Glomerular visceral epithelial cell (primary cell): ENCODE measurements at regions not wholly inside any gene's neighbourhood (a gene's known extent, or its start where the extent isn't known, plus 50 kb on each side); places are given as distances from the start of the nearest gene placed in this dataset.

Experiments
- DNase-seq: peaks from one replicate; pipeline ENCODE4 v3.0.0-alpha.2; 2016; ENCODE audit errors: extremely low spot score

DNA sequence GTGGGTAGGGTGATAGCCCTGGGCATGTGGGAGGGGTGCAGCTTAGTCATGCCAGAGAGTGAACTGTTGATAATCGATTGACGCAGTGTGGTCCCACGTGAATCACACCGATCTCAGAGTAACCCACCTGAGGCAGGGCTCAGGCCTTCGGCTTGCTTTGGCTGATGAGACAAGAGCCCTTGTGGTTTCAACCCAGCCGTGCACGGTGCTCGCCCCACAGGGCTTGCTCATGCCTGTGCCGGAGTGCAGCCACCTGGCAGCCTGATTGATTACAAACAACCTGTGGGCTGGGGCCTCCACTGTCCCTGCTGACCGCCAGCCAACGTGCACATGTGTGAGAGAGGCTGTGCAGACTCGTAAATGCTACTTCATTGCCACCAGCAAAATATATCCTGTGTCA, 144.9 kb upstream of the ADARB2 start:
- DNase-seq: no peak

DNA sequence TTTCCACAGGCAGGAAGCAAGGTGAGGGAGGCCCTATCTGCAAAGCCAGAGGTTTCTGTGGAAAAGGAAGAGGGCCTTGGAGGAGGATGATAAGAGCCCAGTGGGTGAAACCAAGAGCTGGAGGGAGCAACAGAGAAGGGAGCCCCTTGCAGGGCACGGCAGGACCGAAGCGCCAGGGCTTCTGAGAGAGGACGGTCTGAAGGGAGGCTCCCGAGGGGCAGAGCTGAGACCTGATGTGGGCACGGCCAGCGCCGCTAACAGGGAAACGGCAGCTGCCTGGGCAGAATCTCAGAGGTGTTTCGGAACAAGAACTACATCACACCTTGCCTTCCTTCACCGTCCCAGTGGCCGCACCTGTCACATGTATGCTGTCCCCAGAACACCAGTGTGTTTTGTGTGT, 144.3 kb upstream of the ADARB2 start:
- no peak for DNase-seq

DNA sequence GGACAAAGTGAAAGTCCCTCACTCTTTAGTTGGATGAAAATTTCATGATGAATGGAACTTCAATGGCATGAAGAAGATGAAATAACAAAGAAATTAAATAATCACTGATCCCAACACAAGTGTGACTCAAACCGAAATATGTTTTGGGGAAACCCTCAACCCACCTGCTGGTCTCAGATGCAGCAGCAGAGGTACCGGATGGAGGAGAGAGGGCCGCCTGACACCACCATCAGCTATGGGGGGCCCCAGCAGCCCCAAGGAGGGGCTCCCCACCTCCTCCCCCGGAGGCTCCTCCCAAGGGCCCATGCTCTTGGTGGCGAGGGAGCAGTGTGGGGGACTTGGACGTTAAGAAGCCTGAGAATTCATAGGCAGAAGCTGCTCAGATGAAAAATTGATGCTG, 137.2 kb upstream of the ADARB2 start:
- no peak for DNase-seq

DNA sequence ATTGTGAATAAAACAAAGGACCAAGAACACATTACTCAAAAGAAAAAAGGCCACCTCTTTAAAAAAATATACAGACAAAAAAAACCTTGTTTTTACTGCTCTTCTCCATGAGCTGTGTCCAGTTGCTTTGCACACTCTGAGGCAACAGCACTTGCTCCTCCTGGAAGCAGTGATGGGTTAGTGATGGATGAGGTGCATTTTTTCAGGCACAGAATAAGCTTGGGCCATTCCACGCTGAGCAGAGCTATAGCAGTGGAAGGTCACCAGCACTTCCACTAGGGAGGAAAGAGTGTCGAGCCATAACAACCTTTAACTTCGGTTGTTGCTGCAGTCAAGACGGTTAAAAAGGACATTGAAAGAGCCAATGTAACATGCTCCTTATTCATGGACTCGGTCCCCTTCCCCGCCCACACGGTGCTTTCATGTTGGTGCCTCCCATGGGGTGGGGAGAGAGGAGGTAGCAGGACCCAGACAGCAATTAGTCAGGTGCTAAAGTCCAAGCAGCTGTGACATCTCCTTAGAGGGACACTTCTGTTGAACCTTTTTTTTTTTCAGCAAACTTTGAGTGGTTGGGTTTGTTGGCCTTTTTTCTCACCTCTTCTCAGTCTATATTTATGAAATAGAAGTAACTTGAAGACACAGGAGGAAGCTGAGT, 136.5 kb upstream of the ADARB2 start:
- DNase-seq: no peak

DNA sequence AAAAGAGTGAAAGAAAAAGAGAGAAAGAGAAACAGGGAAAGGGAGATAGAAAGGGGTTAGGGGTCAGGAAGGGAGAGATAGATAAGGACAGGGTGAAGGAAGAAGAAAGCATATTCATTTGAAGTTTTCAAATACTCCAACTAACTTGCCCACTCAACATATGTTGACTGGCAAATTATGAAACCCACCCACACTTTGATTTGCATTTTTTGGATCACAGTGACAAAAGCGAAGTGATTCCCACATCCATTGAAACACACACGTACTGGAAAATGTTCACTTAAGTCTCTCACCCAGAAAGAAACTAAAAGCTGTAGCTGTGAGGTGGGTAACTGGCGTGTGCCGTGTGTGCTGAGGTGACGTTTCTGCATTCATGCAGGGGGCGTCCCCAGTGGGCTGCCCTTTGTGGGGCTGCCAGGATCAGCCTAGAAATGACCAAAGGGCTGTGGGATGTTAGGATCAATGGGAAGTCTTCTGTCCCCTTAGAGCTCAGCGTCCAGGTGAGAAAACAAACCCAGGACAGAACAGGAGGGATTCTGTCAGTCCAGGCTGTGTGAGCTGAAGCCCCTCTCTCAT, 134.9 kb upstream of the ADARB2 start:
- DNase-seq: no peak

DNA sequence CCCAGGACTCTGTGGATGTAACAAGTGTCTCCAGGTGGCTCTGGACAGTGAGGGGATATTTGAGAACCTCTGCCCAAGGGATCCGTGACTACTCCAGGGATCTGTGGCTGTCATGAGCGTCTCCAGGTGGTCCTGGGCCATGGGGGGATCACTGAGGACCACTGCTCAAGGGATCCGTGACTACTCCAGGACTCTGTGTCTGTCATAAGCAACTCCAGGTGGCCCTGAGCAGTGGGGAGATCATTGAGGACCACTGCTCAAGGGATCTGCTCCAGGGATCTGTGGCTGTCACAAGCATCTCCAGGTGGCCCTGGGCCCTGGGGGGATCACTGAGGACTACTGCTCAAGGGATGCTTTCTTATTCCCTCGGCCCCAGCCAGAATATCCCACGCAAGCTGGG, 133.2 kb upstream of the ADARB2 start:
- no peak for DNase-seq

DNA sequence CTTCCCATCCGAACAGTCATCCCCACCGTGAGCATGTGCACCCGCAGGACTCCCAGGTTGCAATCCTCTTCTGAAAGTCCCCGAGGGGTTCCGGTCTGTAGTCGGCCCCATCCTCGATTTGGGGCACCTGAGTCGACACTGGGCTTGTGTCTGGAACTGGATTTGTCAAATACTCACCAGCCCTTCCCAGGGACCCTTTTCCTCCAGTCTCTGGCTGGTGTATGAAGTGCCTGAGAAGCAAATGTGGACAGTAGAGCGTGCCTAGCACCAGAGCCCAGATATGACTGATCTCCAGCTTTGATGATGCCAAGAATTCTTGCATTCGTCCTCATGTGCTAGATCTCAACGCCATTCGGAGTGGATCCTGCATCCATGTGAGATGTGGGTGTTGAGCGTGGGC, 132.5 kb upstream of the ADARB2 start:
- DNase-seq: no peak

DNA sequence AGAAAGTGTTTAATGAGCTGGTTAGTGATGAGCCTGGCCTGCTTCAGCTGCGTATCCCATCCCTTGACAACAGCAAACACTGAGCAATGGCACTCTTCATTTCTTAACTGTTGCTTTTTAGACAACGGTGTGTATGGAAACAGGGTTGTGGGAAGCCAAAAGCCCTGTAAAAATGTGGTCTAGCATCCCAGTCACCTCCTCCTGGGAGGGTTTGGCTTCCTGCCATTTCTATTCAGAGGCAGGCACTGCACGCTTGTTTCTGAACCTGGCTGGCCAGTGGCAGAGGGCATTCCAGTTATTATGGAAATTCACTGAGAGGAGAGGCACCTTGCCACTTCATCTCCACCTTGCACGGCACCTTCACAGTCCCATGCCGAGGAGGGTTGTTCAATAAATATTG, 123.0 kb upstream of the ADARB2 start:
- no peak for DNase-seq

DNA sequence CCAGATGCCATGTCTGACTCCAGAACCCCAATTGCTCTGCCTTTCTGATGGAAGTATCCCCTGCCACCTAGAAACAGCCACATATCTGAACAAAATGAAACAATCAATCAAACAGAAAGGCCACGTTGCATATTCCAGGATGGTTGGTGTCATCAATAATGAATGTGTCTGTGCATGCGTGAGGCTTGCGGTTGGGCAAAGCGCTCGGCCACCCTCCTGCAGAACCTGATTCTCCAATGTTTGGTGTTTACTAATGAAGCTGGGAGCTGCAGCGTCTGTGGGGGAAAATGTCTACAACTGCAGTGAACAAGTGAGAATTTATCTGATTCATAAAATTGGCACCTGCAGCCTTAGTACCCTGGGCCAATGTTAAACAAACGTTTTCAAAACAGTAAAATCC, 121.2 kb upstream of the ADARB2 start:
- DNase-seq: no peak

DNA sequence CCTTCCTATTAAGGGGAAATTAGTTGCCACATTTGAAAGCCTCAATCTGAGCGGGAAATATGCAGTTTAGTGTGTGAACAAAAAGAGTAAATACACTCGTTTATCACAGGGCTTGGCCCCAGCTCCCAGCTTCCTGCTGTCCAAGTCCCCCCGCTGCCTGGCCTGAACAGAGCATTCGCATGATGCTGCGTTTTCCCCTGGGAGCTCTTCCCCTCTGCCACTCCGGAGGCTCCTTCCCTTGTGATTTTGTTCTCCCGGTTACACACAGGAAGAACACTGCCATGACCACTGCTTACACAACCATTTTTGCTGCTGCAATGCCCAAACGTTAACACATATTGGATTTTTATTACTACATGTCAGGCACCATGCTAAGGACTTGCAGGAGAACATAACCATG, 120.7 kb upstream of the ADARB2 start:
- DNase-seq: no peak

DNA sequence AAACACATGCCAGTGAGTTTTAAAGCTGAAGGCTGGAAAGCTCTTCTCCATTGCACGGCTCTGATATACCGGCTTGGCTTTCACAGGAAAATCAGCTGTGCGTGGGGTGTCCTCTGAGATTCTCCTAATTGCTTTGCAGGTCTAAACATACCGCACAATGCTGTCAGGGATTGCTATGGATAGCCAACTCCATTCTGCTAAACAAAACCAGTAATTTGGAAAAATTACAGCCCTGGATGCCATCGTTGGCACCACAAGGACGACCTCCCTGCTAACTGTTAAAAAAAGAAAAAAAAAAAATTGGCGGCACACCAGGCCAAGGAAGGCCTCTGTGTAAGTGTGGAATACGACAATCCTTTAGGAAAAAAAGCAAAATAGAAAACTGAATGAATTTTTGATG, 118.6 kb upstream of the ADARB2 start:
- no peak for DNase-seq

DNA sequence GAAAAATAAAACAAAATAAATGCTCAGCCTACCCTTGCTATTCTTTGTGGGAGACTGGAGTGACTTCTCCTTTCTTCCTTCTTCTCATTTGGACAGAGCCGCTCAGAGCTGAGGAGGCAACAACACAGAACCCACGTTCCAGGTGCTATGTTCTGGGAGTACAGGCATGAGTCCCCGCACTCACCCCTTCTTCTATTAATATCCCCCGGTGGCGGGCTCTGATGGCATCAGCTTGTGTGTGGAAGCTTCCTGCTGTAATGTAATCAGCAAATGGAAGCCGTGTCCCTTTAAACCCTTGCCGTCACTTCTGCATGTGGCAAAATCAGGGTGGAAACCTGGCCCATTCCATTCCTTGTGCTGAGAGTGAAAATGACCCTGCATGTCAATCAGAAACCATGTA, 116.9 kb upstream of the ADARB2 start:
- DNase-seq: no peak

DNA sequence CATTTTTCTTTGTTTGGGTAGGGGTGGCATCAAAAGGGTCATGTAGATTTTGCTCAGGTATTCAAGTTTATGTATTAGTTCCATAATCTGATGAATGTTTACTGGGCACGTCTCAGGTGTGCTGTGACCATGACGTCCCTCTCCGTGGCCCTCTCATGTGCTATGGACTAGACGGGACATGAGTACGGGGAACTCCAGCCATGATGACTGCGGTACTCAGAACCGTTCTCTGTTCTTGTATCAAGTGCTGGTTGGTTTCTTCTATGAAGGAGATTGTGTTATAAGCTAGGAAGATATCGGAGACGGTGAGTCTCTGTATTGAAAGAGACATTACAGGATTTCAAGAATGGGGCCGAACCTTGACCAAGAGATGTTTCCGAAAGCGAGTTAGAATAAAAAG, 116.5 kb upstream of the ADARB2 start:
- no peak for DNase-seq

DNA sequence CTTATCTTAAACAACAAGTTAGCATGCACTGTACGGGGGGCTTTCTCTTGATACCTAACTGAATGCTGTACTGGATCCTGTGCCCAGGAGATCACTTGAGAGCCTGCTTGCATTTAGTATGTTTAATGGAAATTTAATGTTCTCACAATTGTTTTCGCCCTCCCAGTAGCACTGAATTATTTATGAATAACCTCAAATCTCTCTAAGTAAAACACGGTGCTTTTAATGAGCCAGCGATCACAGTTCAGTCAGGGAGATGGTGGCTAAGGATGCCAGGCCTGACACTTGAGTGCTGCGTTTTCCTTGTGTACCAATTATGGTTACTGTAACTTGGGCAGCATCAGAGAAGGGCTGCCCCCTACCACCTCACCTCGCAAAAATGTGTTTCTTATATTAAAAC, 115.5 kb upstream of the ADARB2 start:
- DNase-seq: no peak

DNA sequence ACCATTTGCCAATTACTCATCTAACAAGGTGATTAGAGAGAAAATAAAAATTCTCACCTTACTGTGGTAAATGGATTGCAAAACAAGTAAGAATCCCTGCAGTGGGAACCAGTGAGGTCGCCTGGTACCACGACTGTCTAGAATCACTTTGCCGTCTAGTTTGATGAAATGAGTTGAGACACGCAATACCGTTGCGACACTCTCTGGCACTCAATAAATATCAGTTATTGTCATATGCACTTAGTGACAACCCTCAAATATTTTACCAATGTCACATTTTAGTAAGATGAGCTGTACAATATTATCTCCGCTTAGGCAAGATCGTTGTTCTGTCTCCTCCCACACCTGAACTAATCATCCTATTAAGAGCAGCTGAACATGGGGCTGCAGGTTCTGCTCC, 114.4 kb upstream of the ADARB2 start:
- no peak for DNase-seq

DNA sequence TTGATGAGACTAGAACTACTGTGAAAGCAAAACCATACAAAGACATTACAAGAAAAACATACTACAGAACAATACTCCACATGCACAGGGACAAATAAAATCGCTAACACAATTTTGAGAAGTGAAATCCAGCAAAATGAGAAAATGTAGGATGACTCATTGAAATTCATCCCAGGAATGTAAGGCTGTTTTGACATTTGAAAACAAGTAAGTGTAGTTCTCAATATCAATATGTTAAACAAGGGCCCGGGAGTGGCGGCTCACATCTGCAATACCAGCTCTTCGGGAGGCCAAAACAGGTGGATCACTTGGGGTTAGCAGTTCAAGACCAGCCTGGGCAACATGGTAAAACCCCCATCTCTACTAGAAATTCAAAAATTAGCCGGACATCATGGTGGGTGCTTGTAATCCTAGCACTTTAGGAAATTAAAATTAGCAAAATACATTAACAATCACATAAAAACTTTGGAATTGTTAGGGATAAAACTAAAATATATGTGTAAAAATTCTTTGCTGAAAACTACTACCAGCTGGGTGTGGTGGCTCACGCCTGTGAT, 113.7 kb upstream of the ADARB2 start:
- DNase-seq: no peak

DNA sequence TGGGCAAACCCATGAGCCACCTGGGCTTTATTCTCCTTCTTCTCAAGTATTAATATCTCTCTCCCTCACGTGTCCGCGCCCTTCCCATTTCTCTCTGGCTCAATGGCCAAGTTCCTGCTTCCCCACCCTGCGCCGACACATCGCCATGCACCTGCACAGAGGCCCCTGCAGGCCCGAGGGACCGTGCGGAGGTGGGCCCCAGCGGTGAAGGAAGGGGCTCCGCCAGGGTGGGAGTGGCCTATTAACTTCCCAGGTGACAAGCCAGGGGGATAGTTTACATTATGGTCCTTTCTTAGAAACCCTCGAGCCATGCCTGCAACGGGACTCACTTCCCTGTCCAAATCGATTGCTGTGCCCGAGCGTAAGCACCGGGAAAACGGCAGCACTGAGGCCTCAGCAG, 110.0 kb upstream of the ADARB2 start:
- DNase-seq: no peak

DNA sequence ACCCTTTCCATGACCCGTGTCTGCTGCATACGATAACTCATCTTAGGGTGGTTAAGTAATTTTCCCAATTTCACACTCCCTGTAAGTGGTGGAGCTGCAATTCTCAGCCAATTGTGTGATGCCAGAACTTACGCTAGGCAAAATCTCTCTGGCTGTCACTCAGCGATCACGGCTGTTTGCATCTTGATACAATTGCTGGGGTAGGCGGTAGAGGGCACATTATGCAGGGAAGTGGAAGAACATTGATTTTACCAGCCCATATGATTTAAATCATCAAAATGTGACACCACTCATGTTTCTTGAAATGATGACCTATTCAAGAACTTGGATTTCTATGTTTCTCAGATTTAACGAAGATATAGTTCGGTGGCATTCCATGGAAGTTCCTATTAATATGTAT, 108.7 kb upstream of the ADARB2 start:
- no peak for DNase-seq

DNA sequence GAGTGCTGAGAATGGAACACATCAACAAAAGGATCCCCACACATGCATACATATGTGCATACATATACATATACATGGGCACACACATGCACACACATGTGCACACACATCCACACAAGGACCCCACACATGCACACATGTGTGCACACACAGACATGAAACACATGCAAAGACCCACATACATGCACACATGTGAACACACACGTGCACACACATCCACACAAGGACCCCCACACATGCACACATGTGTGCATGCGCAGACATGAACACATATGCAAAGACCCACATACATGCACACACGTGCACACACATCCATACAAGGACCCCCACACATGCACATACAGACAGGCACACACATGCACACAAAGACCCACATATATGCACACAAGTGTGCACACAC, 104.4 kb upstream of the ADARB2 start:
- DNase-seq: no peak

DNA sequence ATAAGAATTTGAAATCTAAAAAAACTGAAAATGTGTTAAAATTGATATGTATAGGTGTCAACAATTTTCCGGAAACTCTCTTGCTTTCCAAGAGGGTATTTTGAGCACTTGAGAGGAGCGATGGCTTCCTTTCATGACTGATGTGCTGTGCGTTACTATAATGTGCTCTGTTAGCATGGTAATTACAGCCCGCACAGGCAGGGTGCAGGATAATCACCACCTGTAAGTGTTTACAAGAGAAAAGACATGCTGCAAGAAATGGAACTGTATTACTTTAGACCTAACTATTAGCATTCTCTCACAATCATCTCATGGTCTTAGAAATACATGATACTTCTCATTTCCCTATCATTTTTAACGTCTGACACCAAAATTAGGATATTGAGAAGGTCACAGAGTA, 92.4 kb upstream of the ADARB2 start:
- no peak for DNase-seq

DNA sequence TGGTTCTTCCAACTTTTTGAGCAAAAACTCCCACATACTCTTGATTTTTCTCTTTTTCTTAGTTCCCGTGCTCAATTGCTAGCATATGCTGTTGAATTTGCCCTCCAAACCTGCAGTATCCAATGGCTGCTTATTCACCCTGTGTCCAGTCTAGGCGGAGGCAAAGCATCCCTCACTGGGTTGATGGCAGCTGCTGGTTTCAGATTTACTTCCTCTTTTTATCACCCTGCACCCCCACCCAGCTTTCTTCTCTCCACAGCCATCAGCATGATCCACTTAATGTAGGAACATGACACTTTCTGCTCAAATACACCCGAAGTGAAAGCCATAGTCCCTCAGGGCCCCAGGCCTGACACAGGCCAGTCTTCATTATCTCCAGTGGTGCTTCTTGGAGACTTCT, 87.6 kb upstream of the ADARB2 start:
- DNase-seq: no peak

DNA sequence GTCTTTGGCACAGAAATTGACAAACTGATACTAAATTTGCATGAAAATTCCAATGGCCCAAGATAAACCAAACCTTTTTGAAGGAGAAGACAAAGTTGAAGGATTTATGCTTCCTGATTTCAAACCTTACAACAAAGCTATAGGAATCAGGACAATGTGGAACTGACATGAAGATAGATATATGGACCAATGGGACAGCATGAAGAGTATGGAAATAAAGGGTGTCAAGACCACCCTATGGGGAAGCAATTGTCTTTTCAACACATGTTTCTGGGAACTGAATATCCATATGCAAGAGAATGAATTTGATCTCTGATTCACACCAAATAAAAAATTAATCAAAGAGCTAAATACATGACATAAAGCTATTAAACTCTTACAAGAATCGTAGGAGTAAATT, 77.2 kb upstream of the ADARB2 start:
- no peak for DNase-seq

DNA sequence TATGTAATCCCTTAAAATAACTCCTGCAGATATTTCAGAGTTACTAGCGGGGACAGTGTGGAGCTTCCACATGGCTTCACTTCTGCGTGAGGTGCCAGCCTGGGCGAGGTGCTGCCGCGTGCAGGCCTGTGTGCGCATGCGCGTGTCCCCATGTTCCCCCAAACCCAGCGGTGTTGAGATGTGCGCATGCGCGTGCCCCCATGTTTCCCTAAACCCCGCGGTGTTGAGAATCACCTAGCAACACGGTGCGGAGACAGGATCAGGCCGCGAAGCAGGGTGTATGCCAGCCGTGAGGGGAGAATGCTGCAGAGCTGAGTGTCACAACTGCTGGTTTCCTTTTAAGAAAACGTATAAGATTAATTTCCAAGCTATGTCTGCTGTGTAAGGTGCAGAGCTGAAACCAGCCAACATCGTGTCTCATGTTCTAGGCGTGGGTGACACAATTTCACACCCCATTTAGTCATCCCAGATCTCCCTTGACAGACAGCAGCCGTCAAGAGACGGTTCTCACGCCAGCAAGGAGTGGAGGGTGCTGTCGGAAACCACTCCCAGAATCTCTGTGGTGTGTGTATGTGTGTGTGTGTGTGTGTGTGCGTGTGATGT, 71.9 kb upstream of the ADARB2 start:
- no peak for DNase-seq

DNA sequence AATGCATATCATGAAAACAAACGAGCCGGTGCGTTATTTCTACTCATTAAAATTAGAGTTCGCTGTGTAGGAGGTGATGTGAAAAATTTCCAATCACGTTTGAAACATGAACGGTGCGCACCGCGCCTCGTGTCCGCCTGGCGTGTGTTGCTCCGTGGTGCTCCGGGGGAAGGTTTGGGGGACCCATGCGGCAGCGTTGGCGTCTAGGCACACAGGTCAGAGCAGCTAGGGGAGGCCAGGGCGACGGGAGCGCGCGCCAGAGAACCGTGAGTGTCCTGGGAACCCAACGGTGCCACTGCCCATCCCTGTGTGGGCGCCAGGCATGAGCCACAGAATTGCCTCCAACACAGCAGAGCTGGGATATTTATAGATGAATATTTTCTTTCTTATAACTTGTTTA, 70.6 kb upstream of the ADARB2 start:
- DNase-seq: no peak
